HG03571 (cell line): ENCODE measurements at regions not wholly inside any gene's neighbourhood (a gene's known extent, or its start where the extent isn't known, plus 50 kb on each side); places are given as distances from the start of the nearest gene placed in this dataset.

ENCODE experiments used
- ATAC-seq: cut with Tn5 transposase; IDR thresholded peaks from one replicate; pipeline ENCODE4 v1.9.1; 2021; ENCODE audit not compliant: unreplicated experiment

DNA sequence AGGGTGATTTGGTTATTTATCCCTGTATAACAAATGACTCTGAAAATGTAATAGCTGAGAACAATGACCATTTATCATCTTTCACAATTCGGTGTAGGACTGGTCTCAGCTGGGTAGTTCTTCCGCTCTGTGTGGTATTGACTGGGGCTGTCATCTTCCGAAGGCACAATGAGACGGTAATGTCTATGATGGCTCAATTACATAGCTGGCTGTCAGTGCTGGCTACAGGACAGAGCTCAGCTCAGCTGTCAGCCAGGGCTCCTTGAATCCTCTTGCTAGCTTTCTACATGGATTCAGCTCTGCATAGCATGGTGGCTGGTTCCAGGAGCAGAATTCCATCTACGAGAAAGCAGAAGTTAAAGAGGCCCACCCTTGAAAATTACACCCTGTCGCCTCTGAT, 483.8 kb downstream of the TDRD15 start:
- no peak for ATAC-seq

DNA sequence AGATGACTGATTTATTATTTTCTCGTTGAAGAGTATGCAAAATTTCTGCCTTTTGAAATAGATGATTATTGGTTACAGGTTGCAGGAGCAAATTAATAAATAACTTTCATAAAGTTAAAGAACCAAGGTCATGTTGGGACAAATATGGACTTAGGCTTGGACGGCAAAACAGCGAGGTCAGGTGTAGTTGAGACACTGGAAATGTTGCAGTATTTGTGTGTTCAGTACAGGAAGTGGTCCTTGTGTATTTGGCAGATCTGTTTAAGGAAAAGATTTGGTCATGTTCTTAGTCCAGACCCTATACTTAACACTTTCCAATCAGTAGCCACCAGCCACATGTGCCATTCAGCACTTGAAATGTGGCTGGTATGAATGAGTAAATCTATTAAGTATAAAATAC, 486.5 kb downstream of the TDRD15 start:
- ATAC-seq: no peak

DNA sequence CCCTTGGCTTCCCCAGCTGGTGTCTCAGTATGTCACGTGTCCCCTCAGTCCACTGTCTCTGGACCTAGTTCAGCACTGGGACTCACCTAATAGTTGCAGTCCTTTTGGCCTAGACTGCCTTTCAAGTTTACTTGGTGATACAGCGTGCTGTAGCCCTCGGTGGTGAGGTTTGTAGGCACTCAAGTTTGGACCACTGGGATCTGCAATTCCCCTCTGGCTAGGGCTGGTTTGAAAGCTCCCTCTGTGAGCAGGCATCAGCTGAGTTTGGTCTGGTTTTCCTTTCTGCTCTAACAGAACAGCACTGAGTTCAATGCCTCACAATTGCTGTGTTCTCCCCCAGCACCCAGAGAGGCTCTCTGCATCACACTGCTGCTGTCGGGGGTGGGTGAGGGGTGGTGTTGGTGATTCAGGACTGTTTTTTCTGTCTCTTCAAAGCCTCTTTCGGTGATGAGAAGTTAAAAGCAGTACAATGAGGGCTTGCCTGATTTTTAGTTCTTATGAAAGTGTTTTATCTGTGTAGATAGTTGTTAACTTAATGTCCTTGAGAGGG, 494.2 kb downstream of the TDRD15 start:
- no peak for ATAC-seq

DNA sequence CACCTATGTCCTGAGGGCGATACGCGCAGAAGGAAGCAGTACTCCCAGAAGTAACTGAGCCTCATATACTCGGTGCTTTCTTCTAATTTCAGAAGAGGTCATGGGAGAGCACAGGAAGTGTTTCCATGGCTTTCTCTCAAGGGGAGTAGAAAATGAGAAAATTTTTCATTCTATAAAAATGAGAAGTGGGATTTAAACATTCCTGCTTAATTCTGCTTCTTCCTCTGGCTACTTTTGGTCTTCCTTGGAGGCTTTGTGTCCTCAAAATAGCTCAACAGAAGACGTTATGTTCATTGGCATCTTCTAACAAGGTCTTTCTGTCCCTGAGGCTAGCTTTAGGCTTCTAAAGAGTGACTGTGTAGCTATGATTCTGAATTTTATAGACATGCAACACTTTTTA, 497.0 kb downstream of the TDRD15 start:
- ATAC-seq: no peak

DNA sequence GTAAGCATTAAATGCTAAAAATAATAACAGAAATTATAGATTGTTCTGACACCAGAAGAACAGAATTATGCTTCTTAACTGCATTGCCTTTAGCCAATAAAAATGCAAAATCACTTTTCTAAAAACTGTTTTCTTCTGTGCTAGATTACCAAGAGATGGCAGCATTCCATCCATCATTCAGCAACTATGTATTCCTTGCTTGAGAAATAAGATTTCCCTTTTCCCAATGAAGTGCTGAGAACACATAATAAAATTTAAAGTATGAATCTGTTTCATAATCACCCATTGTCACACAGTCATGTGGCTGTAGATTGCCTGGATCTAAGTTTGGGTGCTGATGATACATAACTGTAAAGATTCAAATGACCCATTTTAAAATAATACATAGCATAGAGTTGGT, 504.2 kb downstream of the TDRD15 start:
- no peak for ATAC-seq

DNA sequence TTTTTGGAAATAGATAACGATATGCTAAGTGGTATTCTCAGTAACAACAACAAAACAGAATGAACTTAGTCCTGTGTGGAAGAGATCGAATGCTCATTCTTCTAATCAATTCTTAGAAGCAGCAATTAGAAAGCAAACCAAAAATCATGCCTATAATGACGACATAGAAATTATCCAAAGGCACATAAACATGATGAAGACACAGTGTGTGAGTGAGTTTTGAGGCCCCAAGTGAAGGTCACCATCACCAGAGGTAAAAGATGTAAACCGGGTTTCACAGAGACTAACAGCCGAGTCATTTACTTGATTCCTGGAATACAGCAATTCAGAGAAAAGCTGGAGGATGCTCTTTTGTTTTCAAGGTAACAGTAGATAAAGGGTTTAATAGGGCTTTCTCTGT, 509.2 kb downstream of the TDRD15 start:
- ATAC-seq: no peak

DNA sequence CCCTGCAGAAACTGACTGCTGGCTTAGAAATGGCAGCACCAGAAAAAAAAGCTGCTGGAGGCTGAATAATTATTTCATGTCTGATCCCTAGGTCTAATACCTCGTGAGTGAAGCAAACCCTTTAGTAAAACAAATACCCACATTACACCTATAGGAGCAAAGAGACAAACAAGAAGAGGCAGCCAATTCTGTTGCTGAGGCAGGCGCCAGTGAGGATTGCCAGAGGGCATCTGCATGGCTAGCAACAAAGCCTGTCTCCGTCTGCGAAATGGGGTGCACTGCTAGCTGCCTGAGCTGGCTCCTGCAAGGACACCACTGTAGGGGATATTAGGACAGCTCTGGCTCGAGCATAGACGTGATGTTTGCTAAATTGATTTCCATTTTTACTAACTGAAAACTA, 509.7 kb downstream of the TDRD15 start:
- no peak for ATAC-seq

DNA sequence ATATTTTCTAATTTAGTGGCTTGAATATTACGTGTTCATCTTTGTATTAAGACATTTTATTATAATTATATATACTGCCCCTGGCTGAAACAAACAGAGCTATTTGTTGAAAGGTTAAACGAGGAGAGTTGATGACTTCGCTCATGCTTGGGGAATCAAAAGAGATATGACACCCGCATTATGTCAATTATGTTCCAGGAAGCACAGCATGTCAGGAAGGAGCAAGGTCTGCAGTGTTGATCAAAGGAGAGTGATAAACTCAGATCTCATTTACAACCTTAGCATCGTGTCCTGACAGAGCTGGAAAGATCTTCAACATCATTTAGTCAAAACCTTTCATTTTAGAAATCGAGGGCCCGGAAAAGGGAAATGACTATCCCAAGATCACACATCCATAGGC, 510.1 kb downstream of the TDRD15 start:
- ATAC-seq: no peak

DNA sequence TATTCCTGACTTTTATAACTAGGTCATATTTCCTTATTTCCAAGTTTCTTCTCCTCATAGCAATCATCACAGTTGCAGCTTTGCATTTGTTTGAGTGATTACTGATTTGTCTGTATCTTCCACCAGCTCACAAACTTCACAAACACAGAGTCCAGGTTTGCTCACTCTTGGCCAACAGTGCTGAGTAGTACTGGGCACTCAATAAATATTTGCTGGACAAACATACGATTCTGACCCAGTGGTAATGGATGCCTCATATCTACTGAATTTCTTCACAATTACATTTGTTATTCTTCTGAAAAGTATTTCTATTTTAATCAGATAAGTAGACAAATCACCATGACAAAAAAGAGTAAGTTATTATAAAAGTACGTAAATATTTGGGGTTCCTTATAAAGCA, 516.3 kb downstream of the TDRD15 start:
- no peak for ATAC-seq

DNA sequence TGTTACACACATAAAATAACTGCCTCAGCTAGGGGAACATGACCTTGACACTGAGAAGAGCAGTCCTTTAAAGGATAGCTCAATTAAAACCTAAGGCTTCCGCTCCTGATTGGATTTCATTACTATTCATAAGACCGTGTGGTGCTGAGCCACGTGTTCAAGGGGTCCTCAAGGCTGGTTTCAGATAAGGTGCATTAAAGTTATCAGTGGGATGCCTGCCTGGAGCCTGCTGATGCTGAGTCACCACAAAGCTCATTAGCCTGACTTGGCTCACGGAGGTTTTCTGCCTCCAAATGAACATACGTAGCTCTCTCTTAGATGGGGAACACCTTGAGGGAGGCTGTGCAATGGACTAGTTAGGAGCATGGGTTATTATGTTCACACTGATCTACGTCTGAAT, 518.9 kb downstream of the TDRD15 start:
- no peak for ATAC-seq

DNA sequence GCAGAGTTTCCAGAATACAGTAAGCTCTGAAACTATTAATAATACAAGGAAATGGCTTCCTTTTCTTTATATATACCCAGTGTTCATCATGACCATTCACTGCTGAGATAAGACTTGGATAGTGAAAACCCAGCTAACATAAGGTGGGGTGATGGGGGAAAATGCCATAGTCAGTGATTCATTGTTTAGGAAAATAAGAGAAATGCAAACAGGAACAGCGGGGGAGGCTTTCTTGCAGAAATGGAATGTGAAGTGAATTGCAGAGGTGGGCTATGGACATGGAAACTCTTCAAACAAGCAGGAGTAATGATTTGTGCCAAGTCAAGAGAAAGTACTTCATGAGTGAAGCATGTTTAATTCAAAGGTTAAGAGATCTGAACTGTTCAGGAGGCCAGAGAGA, 519.4 kb downstream of the TDRD15 start:
- ATAC-seq: no peak

DNA sequence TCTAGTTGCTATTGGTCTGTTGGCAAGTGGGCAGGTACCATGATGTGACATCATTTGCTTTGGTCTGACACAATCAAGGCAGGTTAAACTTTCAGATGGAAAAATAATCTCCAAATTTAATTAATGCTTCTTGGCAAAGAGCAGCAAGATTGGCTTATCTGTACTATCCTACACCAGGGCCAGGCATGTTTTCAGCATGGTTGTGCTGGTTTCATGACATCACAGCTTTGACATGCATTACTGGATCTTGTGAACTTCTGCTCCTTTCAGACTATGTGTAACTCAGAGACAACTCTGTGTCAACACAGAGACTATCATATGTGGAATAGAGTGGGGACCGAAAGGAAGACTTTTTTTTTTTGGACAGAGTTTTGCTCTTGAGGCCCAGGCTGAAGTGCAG, 520.5 kb downstream of the TDRD15 start:
- ATAC-seq: no peak

DNA sequence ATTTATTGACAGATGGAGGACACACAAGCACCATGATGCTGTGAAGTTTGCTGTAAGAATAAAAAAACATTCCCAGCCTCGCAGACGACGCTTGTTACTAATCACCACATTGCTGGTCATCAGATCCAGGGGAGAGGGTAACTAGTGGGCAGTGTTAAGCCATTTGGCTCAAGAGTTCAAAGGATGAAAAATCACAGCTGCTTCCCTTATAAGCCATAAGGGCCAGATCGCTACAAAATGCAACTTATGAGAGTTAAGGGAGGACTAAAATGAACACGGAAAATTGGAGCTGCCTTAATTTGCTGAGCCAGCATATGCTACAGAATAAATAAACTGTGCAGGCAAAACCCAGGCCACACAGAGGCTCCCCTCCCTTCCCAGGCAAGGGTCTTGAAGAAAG, 522.6 kb downstream of the TDRD15 start:
- ATAC-seq: no peak

DNA sequence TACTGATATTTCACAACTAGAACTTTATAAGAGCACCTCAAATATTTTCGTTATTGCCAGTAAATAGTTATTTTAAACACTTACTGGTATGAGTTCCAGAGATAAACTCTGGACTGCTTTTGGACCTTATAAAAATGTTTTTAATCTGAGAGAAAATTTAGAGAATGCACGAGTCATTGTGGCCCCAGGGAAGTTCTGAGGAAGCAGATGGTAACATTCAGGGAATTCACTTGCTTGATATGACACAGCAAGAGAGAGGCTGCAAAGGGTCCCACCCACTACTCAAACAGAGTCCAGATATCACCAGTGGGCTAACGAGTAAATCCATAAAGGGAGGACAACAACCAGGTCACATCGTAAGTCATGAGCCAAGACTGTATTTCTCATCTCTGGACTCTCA, 526.8 kb downstream of the TDRD15 start:
- no peak for ATAC-seq

DNA sequence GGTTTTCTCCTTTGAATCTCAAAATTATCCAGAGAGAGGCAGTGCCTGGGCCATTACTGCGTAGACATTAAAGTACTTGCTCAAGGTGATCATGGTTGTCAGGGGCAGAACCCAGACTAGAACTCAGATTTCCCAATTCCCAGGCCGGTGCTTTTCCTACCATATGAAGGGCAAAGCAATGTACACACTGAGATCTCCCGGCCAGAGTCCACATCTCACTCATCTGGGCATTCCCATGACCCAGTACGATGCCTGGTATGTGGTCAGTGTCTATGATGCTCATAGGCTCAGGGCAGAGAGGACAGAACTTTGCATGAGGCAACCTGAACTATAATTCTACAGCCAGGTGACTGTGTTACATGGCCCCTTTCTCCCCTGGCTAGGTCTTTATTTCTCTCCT, 531.4 kb downstream of the TDRD15 start:
- no peak for ATAC-seq

DNA sequence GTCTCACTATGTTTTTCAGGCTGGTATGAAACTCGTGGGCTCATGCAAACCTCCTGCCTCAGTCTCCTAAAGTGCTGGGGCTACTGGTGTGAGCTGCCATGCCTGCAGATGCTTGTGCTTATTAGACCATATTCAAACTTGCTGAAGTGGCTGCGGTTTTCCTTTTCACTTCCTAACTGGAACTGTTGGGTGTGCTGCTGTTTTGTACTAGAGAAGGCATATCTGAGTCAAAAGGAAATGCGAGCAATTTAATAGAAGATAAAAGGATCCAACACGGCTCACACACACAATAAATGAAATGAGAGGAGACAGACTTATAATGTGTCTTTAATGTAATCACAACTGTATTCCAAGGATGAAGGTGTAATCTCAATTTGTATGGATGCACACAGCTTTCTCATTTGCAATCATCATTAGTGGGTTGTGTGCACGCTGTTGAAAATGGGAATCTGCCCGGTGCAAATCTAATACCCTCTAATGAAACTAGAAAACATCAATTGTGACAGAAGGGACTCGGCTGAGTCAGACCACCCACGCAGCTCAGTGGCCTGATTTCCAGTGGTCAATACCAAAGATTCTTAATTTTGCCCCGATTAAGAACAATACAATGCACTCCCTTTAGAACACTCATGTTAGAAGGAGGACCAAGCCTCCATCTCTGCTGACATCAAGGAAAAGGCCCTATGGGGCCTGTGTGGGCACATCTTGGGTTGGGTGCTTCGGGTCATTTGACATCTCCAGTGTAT, 532.7 kb downstream of the TDRD15 start:
- no peak for ATAC-seq

DNA sequence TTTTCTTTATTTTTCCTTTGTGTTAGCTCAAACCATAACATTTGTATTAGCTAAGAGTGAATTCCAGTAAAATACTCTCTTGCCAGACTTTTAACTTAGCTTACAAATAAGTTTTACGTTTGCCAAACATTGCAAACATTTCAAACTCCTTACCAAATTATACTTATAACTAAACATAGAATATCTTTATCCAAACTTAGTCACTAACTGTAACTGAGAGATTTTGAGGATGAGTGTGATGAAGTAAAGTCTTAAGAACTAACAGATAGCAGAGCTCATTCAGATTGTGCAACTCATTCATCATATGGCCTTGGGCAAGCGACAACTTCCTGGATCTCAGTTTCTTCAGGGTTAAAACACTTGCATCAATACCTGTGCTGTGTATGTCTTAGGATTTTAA, 533.7 kb downstream of the TDRD15 start:
- no peak for ATAC-seq

DNA sequence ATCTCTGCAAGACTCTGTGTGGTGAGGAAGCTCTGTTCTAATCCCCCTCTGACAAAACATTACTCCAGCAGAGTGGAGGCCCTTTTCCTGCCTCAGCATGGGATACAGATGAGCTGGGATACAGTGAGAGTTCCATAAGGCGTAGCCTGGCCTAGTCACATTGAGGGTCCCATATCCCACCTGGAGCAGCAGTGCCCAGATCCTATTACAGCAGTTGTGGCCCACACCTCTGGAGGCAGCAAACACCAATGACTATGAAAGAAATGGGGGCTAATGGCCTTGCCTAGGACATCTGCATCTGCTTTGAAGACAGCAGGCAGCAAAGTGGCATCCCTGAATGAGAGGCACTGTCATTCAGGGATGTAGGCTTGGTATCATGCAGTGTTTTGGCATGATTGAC, 534.5 kb downstream of the TDRD15 start:
- ATAC-seq: no peak

DNA sequence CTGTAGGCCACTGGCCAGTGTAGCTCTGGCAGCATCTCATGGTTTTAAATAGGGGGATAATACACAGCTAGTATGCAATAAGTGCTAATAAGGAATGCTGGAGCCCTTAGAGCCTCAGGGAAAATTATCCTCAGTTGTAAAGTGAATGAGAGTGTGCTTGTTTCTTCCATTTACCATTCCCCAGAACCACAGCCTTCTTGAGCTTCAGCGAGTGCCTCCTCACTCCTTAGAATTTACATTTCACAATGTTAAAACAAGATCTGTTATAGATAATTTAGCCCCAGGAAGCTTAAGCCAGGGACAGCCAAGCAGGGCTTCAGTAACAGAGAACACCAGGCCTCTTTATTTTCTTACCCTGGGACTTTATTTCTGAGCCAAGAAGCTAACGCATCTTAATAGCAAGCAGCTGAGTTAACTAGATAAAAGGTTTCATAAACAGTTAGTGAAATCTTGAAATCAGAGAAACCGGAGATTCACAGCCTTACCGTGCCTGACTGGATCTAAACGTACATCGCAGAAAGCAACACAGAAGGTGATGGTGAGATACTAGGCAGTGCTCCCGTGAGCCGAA, 535.2 kb downstream of the TDRD15 start:
- no peak for ATAC-seq

DNA sequence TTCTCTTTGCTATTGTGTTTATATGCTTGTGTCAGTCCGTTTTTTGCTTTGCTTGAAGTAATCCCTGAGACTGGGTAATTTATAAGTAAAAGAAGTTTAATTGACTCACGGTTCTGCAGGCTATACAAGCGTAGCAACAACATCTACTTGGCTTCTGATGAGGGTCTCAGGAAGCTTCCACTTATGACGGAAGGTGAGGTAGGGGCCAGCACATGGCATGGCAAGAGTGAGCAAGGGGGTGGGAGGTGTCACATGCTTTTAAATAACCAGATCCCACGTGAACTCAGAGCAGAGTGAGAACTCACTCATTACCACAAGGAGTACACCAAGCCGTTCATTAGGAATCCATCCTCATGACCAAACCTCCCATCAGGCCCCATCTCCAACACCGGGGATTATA, 540.3 kb downstream of the TDRD15 start:
- ATAC-seq: no peak

DNA sequence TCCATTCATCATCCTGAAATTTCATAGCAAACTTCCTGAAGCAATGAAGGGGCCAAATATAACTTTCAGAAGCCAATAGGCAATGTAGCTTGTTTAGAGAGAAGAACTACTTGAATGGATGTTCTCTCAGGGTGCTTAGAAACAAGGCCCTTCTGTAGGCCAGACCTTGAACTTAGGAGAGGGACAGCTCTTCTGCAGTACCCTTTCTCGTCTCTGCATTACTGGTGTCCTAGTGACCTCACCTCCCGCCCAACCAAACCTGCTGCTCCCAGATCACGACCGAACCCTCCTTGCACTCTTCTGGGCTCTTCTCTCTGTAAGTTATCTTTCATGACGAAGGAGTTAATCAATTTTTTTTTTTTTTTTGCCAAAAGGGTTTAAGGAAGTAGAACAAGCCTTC, 543.9 kb downstream of the TDRD15 start:
- ATAC-seq: no peak

DNA sequence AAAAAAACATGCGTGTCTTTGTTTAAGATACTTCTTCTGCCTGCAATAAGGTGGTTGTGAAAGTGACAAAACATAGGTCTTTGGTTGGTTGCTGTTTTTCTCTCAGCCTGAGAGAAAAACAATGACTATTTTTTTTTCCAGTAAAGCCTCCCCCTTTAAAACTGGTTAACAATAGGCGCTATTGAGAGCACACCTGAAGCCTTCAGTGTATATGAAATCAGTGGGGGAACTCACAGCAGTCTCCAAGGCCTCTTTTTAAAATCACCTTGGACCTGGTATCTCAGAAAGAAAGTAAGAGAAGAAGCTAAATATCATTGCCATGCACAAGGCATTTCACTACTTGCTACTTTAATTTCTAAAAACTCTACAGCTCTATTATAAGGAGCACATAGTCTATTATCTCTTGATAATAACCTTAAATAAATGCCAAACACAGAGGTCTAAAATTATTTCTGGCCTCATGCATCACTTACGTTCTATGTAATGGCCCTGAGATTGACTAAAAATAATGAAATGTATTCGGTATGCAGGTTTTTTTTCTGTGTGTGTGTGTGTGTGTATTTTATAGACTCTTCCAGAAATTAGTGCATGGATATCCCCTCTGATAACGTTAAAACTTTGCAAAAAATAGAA, 544.4 kb downstream of the TDRD15 start:
- ATAC-seq: no peak
